GM12875 (cell line): ENCODE measurements at regions not wholly inside any gene's neighbourhood (a gene's known extent, or its start where the extent isn't known, plus 50 kb on each side); places are given as distances from the start of the nearest gene placed in this dataset.

Source experiments
- H3K4me3 ChIP-seq: one replicate; pipeline ENCODE4 v1.5.1; 2011; ENCODE audit warnings: low read depth, low read length, control low read depth
- TF ChIP-seq, protein P1 (sequence below): IDR thresholded peaks from 2 replicates; pipeline ENCODE4 v1.5.1; 2011; ENCODE audit warnings: low read depth, mild to moderate bottlenecking, control low read depth, inconsistent platforms, low read length, moderate library complexity, borderline replicate concordance; ENCODE audit not compliant: insufficient read depth

DNA sequence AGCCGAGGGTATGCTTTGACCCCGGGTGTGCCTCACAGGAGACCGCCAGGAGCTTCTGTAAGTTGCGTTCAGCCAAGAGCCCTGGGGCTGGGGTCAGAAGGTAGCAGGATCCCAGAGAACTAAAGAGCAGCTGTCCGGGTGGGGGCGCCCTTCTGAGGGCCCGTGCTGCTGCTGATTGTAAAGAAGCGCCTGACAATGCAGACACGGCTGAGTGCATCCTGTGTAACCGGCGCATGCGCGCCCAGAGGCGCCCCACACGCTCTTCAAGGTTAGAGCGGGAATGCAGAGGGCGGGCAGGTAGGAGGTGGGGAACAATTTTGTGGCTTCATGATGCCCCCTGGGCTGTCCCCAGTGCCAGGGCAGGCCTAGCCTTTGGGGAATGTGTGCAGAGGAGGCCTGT lies 210.2 kb upstream of the CTBP2 start:
- TF ChIP-seq, protein P1, sequence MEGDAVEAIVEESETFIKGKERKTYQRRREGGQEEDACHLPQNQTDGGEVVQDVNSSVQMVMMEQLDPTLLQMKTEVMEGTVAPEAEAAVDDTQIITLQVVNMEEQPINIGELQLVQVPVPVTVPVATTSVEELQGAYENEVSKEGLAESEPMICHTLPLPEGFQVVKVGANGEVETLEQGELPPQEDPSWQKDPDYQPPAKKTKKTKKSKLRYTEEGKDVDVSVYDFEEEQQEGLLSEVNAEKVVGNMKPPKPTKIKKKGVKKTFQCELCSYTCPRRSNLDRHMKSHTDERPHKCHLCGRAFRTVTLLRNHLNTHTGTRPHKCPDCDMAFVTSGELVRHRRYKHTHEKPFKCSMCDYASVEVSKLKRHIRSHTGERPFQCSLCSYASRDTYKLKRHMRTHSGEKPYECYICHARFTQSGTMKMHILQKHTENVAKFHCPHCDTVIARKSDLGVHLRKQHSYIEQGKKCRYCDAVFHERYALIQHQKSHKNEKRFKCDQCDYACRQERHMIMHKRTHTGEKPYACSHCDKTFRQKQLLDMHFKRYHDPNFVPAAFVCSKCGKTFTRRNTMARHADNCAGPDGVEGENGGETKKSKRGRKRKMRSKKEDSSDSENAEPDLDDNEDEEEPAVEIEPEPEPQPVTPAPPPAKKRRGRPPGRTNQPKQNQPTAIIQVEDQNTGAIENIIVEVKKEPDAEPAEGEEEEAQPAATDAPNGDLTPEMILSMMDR = no peak
- H3K4me3 ChIP-seq = no peak overlapping the region

DNA sequence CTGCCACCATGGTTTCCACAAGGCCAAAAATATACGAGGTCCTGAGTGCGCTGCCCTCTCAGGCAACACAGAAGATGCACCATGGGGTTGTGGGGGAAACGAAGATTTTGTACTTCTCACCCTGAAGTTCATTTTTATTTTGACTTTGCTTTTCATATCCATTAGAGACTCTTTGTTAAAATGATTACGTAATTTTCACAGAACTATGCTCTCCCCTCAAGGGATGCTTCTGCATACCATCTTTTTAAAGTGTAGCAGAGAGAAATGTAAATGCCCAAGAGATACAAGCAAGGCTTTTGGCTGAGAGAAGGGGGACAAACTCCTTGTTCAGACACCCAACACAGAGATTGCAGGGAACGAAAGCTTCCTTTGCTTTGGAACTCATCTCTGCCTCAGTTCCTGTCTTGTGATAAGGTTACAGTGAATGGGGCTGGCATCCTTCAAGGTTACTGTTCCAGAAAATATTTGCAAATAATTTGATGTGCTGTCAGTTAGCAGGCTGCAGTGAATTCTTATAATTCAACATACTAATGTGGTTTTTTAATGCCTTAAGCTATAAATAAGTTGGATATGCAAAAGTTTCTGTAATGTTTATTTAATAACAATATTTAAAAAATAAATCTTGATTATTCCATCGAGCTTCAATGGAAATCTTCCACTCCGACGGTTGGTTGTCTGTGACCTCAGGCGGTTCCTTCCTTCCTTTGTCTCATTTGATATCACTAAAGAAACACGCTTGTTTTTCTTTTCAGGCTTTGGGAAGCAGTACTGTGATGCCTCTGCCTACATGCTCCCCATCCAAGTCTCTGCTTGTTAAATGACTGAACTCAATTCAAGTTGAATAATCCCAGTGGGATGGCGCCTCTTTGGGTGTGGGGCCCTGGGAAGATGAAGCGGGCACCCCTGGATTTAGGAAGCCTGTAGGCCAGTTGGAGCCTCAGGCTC lies 209.3 kb upstream of the CTBP2 start:
- no peak overlapping the region for H3K4me3 ChIP-seq
- TF ChIP-seq, protein P1 = no peak

DNA sequence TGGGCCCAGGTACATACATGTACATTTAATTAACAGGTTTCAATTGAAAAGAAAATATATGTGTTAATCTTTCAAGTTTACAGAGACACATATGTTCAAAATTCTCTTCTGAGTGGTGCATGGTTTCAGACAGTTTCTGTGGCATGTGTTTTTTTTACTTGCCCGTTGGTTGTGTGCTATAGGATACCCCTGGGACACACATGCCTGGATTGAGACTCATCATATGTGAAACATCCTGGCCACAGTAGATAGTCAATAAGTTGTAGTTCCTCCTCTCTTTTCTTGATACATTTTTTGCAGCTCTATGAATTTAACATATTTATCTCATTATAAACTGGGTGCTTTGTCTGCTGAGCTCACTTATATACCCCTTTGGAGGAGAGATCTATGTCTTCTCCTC lies 207.8 kb upstream of the CTBP2 start:
- no peak overlapping the region for H3K4me3 ChIP-seq
- TF ChIP-seq, protein P1 = no peak

DNA sequence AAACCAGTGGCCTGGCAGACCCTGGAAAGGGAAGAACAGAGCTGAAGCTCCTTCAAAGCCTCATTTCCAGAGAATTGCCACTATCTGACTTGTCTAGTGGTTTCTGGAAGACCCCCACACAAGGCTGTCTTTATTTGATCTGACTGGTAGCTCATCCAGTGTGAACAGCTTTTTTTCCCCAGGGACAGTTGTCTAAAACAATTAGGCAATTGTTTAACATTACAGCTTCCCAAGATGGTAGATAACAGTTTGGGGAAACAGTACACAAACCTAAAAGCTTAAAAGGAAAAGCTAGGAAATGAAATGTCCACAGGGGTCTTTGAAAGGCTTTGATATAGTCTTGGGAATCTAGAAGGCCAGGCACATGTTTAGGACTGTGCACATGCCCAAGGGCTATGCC lies 203.4 kb upstream of the CTBP2 start:
- TF ChIP-seq, protein P1 = no peak
- no peak overlapping the region for H3K4me3 ChIP-seq

DNA sequence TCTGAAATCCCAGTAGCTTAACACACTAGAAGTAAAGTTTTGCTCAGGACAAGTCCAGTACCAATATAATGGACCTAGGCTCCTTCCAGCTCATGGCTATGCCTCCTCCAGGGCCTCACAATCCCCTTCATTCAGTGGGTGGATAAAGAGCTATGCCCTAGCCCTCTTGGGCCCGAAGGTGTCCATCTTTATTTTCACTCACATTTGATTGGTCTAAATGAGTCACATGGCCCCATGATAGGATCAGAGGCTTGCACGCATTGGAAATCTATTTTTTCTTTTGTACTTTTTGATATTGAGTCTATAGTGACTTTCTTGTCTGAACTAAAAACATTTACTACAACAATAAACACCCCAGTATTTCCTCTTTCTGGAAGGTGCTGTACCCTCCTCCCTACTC lies 202.6 kb upstream of the CTBP2 start:
- no peak overlapping the region for H3K4me3 ChIP-seq
- TF ChIP-seq, protein P1 = no peak

DNA sequence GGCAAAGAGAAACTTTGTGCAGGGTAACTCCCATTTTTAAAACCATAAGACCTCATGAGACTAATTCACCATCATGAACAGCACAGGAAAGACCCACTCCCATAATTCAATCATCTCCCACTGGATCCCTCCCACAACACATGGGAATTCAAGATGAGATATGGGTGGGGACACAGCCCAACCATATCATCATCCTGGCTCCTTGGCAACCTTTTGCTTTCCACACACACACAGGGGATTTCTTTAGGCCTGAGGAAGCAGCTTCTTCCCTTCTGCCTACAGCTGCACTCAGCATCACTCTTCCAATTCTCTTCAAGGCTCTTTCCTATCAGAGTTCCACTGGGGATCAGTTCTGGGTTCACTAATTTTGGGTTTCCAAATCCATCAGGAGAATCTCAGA lies 199.0 kb upstream of the CTBP2 start:
- TF ChIP-seq, protein P1 = no peak
- no peak overlapping the region for H3K4me3 ChIP-seq

DNA sequence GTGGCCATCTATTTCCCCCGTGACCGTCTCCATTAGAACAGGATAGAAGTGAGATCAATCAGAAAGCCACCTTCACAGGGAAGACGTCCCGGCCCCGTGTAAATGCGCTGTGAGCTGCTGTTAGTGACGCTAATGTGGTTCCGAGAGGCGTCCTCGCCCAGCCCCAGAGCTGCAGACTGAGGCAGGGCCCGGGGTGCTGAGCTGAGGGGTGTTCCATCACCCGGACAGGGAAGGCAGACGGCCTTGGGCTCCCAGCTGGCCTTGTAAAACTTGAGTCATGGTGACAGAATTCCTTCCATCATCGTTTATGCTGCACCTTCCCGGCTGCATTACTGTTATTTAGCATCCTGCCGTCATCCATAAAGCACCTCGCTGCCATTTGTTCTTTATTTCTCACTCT lies 195.3 kb upstream of the CTBP2 start:
- H3K4me3 ChIP-seq = no peak overlapping the region
- TF ChIP-seq, protein P1 = no peak
